GM19351 (cell line): ENCODE measurements at regions not wholly inside any gene's neighbourhood (a gene's known extent, or its start where the extent isn't known, plus 50 kb on each side); places are given as distances from the start of the nearest gene placed in this dataset.
"Not testable (repeated sequence)": the region's sequence is repeated elsewhere in the genome, so short reads cannot be mapped to it uniquely, and the experiment has no call there.

Experiments used
- ATAC-seq: cut with Tn5 transposase; IDR thresholded peaks from one replicate; pipeline ENCODE4 v1.9.1; 2021; ENCODE audit warnings: mild to moderate bottlenecking, moderate library complexity; ENCODE audit not compliant: unreplicated experiment

DNA sequence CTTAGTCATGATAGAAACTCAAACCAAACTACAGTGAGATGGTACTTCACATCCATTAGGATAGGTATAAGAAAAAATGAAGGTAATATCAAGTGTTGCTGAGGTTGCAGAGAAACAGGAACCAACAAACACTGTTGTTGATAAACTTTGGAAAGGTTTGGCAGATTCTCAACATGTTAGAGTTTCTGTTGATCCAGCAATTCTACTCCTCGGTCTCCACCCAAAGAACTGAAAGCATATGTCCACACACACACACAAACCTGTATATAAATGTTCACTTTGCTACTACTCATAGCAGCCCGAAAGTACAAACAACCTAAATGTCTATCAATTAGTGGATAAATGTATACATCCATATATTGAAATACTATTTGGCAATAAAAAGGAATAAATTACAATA, 128.3 kb upstream of the CARMIL1 start:
- no peak for ATAC-seq

DNA sequence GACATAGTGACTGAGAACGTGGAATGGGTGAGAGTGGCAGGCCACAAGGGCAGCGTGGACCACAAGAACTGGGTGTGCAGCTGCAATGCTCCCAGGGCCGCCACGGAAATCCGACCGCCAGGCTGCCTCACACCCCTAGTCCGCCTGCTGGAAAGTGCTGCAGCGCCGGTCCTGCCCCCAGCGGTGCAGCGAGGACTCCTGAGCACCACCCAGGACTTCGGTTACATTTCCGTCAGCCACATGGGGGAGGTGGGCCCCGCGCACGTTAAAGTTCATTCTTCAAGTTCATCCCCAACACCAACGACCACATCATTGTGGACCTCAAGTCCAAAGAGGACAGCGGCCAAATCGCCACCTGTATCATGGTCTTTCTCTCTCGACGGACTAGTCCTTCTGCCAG, 126.1 kb upstream of the CARMIL1 start:
- no peak for ATAC-seq

DNA sequence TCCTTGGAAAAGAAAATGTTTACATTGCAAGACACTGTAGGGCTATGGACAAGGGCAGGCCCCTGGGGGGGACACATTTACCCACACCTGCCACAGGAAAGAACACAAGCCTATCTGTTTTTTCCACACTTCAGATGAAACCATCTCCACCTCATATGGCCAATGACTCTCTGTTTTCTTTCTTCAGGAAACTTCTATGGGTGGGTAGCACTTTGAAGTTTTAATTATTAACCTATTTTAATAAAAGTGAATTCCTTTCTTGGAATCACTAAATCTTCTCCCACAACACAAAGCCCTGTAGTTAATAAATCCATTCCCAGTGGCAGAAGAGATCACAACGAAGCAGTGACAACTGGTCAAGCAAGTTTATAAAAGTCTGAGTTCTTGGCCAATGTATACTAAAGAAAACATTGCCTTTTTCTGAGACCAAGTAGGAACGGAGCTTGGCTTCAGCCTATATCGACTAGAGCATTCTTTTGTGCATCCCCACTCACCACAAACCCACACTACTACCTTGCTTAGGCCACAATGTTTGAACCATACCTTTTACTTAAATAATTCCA, 125.1 kb upstream of the CARMIL1 start:
- no peak for ATAC-seq

DNA sequence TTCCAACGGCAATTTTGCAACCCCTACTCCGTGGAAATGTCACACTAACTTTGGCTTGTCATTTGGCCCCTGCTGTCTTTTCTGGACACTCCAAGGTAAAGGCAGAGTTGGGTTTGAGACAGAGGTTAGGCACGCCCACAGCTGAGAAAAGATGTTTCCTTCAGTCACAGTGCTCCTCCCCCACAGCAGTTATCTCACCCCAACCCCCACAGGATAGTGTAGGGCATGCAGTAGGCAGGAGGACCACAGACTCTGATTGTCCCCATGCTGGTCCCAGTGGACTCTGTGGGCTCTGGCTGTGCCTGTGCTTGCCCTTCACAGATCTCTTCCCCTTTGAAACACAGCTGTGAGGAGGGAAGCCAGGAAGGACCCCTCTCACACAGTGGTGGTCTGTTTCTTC, 124.0 kb upstream of the CARMIL1 start:
- ATAC-seq, result no peak

DNA sequence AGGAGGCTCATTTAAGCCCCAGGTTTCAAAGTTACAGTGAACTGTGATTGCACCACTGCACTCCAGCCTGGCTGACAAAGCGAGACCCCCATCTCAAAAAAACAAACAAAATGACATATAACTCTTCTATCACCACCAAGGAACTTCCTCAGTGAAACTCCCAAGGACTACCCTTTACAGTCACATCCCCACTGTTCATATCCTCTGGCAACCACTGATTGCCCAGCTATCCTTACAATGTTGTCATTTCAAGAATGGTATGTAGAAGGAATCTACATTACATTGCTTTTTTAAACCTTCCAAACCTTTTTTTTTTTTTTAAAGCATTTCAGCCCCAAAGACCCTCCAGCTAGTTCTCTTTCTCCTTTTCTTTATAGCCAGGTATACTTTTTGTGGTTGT, 123.1 kb upstream of the CARMIL1 start:
- ATAC-seq, result no peak

DNA sequence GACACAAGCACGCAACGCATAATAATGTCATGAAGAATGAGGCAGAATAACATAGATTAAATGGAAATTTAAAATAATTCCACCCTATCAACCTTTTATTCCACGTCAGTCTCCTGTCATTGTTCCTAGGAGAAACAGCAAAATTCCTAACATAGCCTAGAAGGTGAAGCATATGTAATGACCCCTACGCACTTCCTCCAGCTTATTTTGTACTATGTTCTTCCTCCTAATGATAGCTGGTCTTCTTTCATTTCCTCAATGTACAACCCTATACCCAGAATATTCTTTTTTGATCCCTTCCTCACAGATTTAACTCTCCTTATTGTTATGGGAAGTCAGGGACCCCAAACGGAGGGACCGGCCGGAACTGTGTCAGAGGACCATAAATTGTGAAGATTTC, 122.0 kb upstream of the CARMIL1 start:
- ATAC-seq, result no peak

DNA sequence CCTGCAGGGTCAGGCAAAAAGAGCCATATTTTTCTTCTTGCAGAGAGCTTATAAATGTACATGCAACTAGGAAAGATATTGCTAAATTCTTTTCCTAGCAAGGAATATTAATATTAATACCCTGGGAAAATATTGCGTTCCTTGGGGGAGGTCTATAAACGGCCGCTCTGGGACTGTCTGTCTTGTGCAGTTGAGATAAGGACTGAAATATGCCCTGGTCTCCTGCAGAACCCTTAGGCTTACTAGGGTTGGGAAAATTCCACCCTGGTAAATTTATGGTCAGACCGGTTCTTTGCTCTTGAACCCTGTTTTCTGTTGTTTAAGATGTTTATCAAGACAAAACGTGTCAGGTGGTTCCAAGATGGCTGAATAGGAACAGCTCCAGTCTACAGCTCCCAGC, 121.3 kb upstream of the CARMIL1 start:
- ATAC-seq, result no peak

DNA sequence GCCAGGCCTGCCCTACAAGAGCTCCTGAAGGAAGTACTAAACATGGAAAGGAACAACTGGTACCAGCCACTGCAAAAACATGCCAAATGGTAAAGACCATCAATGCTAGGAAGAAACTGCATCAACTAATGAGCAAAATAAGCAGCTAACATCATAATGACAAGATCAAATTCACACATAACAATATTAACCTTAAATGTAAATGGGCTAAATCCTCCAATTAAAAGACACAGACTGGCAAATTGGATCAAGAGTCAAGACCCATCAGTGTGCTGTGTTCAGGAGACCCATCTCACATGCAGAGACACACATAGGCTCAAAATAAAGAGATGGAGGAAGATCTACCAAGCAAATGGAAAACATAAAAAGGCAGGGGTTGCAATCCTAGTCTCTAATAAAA, 119.0 kb upstream of the CARMIL1 start:
- not testable (repeated sequence) for ATAC-seq

DNA sequence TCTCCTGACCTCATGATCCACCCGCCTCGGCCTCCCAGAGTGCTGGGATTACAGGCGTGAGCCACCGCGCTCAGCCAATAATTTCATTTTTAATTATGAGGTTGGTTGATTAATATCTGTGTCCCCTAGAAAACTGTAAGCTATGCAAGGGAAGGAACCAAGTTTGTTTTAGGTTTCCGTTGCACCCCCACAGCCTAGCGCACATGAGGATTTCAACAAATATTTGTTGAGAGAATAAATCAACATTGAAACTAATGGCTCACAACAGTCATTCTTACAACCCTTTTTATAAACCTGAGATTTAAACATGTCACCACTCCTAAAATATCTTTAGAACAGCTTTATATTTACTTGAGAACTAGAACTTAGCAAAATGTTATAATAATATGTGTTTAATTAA, 114.0 kb upstream of the CARMIL1 start:
- ATAC-seq, result no peak

DNA sequence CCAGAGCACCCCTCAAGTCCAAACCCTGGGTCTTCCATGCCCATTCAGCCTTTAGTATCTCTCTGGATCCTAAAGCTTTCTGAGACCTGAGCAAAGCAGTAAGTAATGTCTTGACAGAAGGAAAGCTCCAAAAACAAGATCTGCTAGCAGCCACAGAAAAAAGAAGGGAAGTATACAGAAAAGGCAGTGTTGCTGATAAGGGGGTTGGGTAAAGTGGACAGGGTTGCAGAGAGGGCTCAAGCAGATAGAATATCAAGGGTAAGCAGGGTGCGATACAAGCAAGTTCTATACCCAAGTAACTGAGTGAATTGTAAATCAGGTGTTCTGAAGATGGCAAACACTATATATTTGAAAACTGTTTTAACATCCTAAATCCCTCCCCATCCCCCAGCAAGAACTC, 113.4 kb upstream of the CARMIL1 start:
- ATAC-seq, result no peak

DNA sequence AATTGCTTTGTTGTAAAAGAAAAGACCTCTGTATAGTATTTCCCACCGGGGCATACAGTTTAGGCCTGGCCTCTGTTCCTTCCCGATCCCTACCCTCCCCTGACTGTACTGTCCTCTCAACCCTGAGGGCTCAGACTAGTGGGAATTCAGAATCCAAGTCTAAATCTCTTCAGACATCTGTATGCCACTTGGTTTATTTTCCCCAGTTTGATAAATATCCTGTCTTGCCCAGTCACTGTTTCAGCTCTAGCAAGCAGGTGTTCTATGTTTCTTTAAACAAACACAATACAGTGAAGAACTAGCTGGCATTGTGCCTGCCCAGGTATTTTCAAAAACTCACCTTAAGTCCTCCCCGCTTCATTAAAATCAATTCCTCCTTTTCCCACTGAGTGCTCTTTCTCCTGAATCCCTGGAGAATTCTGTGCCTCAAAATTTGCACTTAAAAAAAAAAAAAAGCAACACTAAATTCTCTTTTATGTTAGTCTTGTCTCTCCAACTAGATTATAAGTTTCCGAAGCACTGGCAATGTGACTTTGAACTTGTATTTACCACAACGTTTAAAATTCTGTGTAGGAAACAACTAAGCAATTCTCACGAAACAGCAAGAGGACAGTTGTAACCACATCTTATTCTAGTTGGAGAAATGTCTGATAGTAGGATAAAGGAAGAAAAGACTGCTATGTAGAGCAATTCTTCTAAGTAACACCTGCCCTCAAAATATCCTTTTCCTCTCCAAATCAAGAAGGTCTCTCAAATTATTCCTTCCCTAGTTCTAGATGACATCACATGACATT, 112.0 kb upstream of the CARMIL1 start:
- ATAC-seq, result no peak

DNA sequence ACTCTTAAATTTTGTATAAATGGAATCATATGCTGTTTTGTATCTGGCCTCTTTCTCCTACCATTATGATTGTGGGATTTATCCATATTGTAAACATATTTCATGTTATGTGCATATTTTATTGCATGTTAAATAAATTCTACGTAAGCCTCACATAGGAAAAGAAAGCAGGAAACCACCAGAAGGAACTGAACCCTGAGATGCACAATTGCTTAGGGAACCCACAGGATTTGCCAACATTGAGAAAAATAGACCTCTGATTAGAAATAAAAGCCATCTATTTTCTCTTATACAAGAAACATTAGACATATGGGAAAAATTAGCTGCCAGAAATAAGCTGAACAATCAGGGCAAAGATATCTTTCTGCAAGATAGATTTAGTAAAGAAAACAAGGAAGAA, 111.2 kb upstream of the CARMIL1 start:
- ATAC-seq, result no peak

DNA sequence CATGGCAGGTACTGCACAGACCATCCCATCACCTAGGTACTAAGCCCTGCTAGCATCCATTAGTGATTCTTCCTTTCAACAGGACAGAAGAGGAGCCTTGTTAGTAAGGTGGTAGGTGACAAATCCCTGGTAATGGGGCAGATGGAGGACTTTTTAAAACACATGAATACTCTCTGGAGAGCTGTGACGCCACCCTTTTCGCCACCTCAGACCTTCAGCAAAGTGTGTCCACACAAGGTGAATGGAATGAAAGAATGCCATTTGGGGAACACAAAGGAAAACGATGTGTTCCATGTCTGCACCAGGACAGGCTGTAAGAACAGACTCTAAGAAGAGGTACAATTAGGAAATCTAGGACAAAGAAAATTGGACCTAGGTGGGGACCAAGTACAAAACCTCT, 110.5 kb upstream of the CARMIL1 start:
- no peak for ATAC-seq

DNA sequence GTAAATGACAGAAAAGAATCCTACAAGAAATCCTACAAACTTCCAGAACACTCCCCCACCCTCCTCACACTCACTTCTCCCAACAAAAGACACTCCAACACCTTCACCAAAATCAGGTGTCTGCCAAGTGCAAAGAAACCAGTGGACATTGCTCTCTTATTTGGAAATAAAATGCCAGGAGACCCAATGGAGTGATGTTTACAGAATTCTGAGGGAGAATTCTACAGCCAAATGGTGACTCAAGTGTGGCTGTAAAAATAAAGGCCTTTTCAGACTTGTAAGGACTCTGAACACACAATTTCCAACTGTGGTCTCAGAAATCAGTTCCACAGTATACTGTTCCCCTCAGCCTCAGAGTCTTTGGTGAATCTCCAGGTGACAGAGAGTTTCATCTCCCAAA, 109.6 kb upstream of the CARMIL1 start:
- no peak for ATAC-seq

DNA sequence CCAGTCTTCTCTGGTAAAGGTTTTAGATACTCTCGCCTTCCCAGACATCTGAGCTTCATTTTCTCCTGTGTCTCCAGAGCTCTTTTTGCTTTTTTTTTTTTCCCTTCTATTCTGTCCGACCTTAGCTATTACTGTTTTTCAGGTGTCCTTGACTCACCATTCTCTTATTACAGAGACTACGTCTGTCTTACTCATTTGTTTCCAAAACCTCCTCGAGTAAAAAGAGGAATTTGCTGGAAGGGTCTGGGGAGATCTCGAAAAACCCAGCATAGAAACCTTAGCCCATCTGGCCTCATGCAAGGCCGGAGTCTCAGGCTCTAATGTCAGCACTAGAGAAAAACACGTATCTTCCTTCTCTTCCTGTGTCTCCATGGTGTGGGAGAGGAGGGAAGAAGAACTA, 109.2 kb upstream of the CARMIL1 start:
- ATAC-seq, result no peak

DNA sequence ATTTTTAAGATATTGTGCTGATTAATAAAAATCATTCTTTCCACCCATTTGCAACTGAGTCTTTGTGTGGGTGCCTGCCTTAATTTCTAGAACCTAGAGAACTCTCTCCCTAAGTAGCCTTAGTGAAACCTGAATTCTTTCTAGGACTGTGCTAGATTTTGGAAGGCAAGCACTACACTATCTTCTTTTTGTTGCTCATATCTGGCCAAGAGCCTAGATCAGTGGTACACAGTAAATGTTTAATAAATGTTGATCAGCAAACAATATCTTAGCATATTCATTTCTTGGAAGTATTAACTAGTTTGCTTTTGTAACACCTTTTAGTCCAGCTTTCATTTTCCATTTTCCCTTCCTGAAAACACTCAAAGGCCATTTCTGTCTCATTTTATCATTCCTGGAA, 108.5 kb upstream of the CARMIL1 start:
- no peak for ATAC-seq

DNA sequence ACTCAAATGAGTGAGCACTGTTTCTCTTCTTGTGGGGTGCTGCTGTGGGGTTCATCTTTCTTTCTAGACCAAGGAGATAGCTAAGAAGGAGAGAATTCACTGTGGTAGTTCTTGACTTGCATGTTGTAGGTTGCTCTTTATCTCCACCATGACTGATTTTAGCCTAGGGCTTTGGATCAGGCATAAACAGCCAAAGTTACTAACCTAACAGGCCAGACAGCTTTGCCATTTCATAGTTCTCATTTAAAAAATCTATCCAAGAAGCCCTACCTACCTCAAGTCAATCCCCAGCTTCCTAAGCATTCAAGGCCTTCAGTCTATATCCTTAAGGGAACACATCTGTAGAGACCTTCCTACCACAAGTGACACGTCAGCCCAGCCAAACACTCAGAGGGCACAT, 107.9 kb upstream of the CARMIL1 start:
- ATAC-seq, result no peak

DNA sequence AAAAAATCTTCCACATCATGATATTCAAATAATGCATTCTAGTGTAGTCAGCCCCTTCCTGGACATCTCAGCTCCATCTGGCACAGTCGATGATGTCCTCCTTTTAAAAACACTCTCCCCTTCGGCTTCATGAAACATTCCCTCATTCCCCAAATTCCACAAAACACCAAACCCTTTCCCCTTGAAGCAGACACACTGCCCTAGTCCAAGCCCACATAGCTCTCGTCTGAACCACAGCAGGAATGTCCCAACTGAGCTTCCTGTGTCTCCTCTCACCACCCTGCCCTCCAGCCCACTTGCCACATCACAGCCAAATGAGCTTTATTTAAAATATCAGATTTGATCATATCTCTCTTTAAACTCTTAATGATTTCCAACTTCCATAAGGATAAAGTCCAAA, 106.4 kb upstream of the CARMIL1 start:
- no peak for ATAC-seq

DNA sequence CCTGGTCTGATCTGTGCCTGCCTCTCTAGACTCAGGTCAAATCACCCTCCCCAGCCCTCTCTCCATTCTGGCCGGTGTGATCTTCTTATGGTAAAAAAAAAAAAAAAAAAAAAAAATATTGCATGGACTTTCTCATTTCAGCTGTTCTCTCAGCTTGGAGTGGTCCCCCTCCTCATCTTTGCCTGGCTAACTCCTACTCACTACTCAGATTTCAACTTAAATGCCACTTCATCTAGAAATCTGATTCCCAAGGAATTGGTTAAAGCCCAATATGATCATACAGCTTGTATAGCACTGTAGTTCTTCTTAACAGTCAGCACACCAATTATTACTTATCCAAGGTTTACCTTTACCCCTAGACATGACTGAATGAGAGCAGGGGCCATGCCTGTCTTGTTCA, 105.9 kb upstream of the CARMIL1 start:
- no peak for ATAC-seq

DNA sequence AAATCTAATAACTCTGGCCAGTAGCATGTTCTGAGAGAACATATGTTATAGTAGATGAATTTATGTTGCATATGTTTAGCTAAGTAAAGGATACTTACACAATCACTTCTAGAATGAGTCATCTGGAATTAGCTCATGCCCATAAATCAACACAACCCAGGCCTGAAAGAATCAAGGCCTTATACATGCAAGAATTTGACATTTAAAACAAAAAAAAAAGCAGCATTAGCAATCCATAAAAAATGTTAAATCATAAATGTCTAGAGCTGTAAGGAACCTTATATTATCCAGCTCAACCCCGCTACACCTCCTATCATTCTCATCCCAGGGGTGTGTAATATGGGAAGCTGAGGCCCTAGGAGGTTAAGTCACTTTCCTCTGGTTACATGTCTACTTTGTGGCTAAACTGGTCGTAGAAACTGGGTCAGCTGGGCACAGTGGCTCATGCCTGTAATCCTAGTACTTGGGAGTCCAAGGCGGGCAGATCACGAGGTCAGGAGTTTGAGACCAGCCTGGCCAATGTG, 105.2 kb upstream of the CARMIL1 start:
- no peak for ATAC-seq

DNA sequence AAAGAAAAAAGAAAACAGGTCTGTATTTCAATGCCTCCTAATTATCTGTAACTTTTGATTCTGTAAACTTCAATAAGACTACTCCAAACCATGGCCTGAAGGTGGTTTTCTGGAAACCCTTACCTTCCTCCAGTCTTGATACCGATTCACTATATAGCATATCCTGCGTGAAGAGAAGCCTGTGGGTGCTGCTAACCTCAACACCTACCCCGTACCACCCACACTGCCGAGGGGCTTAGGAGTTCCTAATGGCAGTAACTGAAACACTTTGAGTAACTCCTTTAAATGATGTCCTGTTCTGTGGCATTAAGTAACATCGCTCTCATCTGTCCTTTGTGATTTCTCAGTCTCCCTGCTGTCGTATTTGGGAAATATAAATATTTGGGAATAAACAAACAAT, 104.5 kb upstream of the CARMIL1 start:
- ATAC-seq, result no peak

DNA sequence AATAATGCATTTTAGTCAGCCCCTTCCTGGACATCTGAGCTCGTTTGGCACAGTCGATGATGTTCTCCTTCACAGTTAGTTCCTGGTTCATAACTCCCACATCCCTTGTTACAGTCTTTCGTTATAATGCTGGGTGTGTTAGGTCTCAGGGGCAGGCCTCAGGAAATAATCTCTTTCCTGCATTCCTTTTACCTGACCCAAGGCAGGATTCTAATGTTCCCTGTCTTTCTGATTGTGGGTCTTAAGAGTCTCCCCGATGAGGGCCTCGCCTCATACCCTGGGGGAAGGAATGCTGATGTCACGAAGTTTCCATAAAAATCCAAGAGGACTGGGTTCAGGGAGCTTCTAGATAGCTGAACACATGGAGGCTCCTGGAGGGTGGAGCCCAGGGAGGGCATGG, 104.0 kb upstream of the CARMIL1 start:
- ATAC-seq, result no peak

DNA sequence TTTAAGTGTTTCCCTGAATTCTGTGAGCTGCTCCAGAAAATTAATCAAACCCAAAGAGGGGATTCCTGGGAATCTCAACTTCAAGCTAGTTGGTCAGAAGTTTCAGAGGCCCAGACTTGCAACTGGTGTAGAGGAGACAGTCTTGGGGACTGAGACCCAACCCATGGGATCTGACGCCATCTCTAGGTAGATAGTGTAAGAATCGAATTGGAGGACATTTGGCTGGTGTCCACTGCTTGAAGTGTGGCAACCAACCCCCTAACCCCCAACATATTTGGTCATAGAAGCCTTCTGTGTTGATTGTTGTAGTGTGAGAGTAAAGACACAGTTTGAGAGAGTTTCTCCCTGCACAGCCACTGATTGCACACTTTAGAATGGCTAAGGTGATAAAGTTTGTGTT, 103.5 kb upstream of the CARMIL1 start:
- no peak for ATAC-seq
